M059J (cell line): ENCODE measurements at regions not wholly inside any gene's neighbourhood (a gene's known extent, or its start where the extent isn't known, plus 50 kb on each side); places are given as distances from the start of the nearest gene placed in this dataset.
A peak's percentile ranks its signal among the peaks of the same experiment; 100 is the strongest.

Experiments used
- DNase-seq: peaks from one replicate; pipeline ENCODE4 v3.0.0-alpha.2; 2012; ENCODE audit warnings: low read depth

DNA sequence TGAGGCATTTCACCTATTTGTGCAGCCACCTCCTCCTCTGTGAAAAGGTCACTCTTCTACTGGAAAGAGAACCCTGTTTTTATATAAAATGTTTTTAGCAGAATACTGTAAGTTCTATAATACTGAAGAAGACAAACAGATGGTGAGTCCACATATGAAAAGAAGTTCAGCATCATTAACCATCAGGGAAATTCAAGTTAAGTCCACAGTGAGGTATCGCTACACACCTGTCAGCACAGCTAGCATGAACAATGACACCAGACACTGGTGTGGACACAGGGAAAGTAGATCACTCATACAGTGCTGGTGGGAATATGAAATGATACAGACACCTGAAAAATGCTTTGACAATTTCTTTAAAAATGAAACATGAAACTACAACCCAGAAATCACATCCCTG is 133.0 kb downstream of the MAD2L1 start:
- DNase-seq: no peak

GRCh38 chr4:119932277-119932676 is 134.4 kb downstream of the MAD2L1 start:
- no peak for DNase-seq

DNA sequence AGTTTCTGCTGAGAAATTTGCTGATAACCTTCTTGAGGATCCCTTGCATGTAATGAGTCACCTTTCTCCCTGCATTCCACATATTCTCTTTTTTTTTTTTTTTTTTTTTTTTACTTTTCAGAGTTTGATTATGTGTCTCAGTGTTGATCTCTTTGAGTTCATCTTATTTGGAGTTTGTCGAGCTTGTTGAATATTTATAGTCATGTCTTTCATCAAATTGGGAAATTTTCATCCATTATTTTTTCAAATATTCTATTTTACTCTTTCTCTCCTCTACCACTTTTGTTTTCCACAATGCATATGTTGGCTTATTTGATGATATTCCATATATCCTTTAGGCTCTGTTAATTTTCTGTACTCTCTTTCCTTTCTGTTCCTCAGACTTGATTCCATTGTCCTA is 136.1 kb downstream of the MAD2L1 start:
- no peak for DNase-seq

DNA sequence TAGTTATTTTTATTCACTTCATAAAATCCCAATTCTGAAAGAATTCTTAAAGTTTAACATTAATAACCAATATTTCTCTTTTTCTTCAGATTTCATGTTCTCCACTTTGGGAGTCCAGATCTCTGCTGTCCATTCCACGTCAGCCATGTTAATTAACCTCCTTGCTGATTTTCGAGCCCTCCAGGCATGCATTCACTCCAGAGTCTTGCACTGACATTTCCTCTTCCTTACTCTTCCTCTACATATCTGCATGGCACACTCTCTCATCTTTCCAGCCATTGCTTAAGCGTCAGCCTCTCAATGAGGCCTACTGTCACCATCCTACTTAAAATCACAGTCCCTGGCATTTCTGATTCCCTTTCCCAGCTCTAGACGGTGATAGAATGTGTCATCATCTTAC is 144.8 kb downstream of the MAD2L1 start:
- no peak for DNase-seq

GRCh38 chr4:119906277-119906676 is 160.4 kb downstream of the MAD2L1 start:
- no peak for DNase-seq

- no peak for DNase-seq
Measured at GRCh38 chr4:119898211-119898610, 168.4 kb downstream of the MAD2L1 start.

DNA sequence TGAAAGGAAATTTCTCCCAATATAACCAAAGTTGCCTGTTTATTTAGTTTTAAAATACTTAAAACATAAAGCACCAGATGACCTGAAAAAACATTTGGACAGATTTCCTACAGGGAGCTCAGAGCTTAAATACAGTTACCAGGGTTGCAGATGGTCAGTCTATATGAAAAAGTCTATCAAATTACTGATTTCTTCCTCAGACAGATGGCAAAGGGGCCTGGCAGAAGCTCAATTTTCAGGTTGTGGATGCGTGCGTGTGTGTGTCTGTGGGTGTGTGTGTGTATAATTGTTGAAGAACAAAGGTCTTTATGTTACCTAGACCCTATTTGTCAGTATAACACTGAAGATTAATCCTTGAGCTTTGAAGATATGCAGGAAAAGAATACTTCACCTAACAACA is 169.4 kb downstream of the MAD2L1 start:
- no peak for DNase-seq

- no peak for DNase-seq
Measured at GRCh38 chr4:119894650-119895208, 171.9 kb downstream of the MAD2L1 start.

- no peak for DNase-seq
Measured at GRCh38 chr4:119873794-119874325, 192.8 kb downstream of the MAD2L1 start.

DNA sequence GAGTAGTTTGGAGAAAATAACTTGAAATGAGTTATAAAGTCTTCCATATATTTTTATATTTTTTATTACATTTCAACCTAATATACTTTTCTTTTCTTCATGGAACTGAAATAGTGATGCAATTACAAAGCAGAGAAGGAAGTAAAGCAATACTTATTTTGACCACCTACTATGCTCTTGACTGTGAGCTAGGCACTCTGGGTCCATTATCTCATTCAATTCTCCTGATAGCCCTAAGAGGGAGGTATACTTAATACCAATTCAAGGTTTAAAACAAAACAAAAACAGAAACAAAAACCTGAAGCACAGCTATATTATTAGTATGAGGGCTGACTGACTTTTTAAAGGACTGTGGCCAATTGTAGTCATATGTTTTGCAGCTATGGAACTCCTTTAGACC is 193.5 kb downstream of the MAD2L1 start:
- DNase-seq: no peak

DNA sequence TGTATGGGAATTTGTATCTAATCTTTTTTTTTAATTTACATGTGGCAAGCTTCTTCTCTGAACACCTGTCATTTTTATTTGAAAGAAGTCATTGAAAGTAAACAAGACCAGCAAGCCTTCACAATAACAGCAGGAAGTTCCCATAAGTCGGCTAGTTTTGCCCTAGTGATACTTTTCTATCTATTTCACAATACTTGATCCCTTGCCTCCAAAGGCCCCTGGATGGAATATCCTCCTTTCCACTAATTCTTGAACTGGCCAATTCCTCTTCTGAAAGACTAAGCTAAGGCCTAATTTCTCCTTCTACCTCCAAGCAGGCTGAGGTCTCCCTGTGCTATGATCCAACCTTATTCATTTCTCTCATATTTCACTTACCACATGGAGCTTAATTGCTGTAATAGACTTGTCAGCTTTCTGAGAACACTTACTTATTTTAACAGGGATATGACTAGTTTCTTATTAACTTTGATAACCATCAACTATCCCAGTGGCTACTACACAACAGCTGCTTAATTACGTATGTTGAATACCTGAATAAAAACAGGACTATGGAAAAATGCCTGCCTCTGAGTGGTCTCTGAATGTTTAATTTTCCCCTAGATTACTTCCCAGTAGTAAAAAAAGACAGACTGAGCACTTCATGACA is 194.2 kb downstream of the MAD2L1 start:
- no peak for DNase-seq

DNA sequence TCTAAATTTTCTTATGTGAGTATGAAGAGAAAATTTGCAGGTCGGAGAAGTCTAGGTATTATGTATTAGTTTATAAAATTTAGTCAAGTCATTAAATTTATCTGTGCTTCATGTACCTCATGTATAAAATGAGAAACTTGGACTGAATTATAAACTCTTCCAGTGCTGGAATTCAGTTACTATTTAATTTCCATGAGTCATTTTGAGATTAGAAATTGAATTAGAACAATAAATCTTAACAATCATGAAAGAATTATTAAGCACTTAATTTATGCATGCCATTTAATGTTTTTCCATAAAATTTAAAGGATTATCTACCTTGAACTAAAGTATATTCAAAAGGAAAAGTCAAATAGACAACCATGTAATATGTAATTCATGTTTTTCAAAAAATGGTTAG is 195.8 kb downstream of the MAD2L1 start:
- no peak for DNase-seq

DNA sequence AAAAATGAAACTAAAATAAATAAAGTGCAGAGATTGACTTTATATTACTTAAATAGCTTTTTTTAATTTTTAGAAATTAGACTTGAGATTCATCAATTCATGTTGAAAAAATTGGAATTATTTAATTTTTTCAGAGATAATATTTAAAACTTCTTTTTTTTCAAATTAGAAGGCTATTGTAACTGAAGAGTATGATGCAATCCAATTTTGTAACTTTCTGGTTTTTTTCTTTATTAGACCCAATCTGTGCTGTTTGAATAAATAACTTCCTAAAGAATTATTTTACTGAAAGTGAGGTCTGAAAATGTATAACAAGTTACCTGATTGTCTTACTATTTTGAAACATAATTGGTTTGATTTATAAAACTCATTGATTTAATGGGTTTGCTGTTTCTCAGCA is 200.9 kb downstream of the MAD2L1 start:
- DNase-seq: no peak

GRCh38 chr4:119865389-119865788 is 201.3 kb downstream of the MAD2L1 start:
- no peak for DNase-seq

- DNase-seq: peak; percentile 24
Measured at GRCh38 chr4:119861731-119862130, 204.9 kb downstream of the MAD2L1 start.

- no peak for DNase-seq
Measured at GRCh38 chr4:119858176-119858575, 208.5 kb downstream of the MAD2L1 start.

DNA sequence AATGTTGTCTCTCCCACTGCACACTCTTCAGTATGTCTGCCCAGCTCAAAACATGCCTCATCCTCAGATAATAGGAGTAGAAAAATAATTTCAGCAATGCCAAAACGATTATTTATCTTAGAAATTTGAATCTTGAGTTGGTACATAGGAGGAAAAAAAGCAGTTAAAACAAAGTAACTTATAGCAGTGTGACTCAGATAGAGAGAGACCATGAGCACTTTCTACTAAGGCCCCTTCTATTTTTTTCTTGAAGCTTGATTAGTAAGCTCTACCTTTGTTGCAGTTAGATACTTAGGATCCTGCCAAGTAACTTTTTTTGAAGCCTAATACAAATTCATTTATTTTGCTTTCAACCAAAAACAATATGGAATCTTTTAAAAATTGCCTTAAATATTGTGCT is 212.3 kb downstream of the MAD2L1 start:
- DNase-seq: no peak

DNA sequence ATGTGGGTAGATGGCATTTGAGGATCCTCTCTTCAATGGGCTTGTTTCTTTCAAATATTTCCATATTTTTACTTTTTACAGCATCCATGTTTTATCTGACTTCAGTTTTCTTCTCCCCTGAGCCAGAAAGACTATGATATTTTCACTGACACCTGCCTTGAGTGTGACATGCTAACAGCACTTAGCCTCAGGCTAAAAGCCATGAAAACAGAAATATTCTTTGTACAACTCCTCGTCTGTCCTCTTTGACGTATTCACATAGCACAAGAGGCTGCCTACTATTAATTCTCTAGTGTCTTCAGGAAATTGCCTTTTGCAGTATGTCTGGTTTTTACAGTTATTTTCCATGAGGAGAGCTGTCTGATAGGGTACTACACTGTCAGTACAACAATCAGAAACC is 215.0 kb downstream of the MAD2L1 start:
- DNase-seq: no peak

GRCh38 chr4:119841361-119841760 is 212.8 kb upstream of the PDE5A start:
- DNase-seq: peak; percentile 44

DNA sequence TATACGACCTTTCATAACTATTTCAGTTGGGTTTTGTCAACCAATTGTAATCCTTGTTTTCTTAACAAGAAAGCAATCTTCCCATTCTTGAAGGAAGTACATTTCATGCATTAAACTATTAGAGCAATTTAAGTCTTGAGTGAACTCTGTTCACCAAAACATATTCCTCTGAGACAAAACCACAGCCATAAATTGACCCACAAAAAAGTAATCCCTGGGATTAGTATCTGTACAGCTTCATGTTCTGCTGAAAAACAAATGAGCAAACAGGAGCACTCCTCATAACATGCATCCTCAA is 207.0 kb upstream of the PDE5A start:
- DNase-seq: no peak

GRCh38 chr4:119834906-119835612 is 206.5 kb upstream of the PDE5A start:
- no peak for DNase-seq

- no peak for DNase-seq
Measured at GRCh38 chr4:119833611-119834010, 205.0 kb upstream of the PDE5A start.

DNA sequence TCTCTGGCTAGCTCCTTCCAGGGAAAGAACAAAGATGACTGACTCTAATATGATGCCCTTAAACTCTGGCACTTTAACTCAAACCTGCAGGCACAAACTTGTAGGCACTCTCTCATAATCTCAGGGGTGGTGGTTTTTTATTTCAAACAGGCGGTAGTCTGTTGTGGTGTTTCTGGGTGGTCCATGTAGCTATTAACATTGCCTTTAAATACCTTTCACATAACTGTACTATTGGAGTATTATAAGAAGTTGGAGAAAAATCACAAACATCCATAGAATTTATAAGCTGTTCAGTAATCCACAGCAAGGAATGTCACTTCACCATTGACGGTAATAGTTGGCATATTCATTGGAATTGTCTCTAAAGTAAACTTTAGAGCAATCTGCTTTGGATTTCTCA is 204.2 kb upstream of the PDE5A start:
- no peak for DNase-seq
